WTC11 (cell line): ENCODE measurements at regions not wholly inside any gene's neighbourhood (a gene's known extent, or its start where the extent isn't known, plus 50 kb on each side); places are given as distances from the start of the nearest gene placed in this dataset.

Source experiments
- ATAC-seq: fragments of 200-7000 bp; cut with Tn5 transposase; 2 replicates; pipeline ENCODE4 v1.10.0; 2021; ENCODE audit warnings: mild to moderate bottlenecking, moderate library complexity
- CTCF ChIA-PET: fragments of 300-600 bp; sonication (Branson Sonifier 250); formaldehyde crosslinking; loops from one replicate; lab custom pipeline; 2021; ENCODE audit warnings: antibody characterized with exemption; lab: Charles Lee
- POLR2A ChIA-PET: fragments of 350-600 bp; sonication (Branson Sonifier 250); formaldehyde crosslinking; loops from one replicate; lab custom pipeline; 2021; ENCODE audit warnings: antibody characterized with exemption; lab: Charles Lee
- DNase-seq: peaks from one replicate; pipeline ENCODE4 v3.0.0; 2021; ENCODE audit warnings: low spot score
- H3K27ac Mint-ChIP-seq: 2 replicates; pipeline ENCODE4 v1.8.0; 2021; ENCODE audit warnings: mixed read lengths
- H3K27me3 Mint-ChIP-seq: 2 replicates; pipeline ENCODE4 v1.8.0; 2021; ENCODE audit warnings: low read depth, mild to moderate bottlenecking, moderate library complexity, mixed read lengths
- H3K36me3 Mint-ChIP-seq: 2 replicates; pipeline ENCODE4 v1.8.0; 2021; ENCODE audit warnings: mixed read lengths
- H3K4me1 Mint-ChIP-seq: 2 replicates; pipeline ENCODE4 v1.8.0; 2022; ENCODE audit warnings: mixed read lengths
- H3K4me3 Mint-ChIP-seq: 2 replicates; pipeline ENCODE4 v1.8.0; 2021; ENCODE audit warnings: mild to moderate bottlenecking, moderate library complexity, mixed read lengths
- H3K9me3 Mint-ChIP-seq: 2 replicates; pipeline ENCODE4 v1.8.0; 2021; ENCODE audit warnings: mixed read lengths
- FOXP1 ChIP-seq: sonication (generic); formaldehyde crosslinking; IDR thresholded peaks from 2 replicates; pipeline ENCODE4 v1.8.0; 2022; ENCODE audit warnings: missing genetic modification reagents, mild to moderate bottlenecking, moderate library complexity, borderline replicate concordance
- JUN ChIP-seq: sonication (generic); formaldehyde crosslinking; IDR thresholded peaks from 2 replicates; pipeline ENCODE4 v1.8.0; 2023; ENCODE audit warnings: mild to moderate bottlenecking, missing genetic modification reagents
- MXD4 ChIP-seq: fragments of 250-450 bp; sonication (Bioruptor Pico); IDR thresholded peaks from 2 replicates; pipeline ENCODE4 v1.8.0; 2021; ENCODE audit warnings: mild to moderate bottlenecking, moderate library complexity, borderline replicate concordance
- NR2C2 ChIP-seq: sonication (generic); formaldehyde crosslinking; IDR thresholded peaks from 2 replicates; pipeline ENCODE4 v1.8.0; 2022; ENCODE audit warnings: mild to moderate bottlenecking, missing genetic modification reagents
- NR3C1 ChIP-seq: sonication (generic); formaldehyde crosslinking; conservative IDR thresholded peaks from 2 replicates; pipeline ENCODE4 v1.8.1; 2023; ENCODE audit warnings: low read depth, mild to moderate bottlenecking, missing genetic modification reagents
- RELA ChIP-seq: sonication (generic); formaldehyde crosslinking; IDR thresholded peaks from 2 replicates; pipeline ENCODE4 v1.8.1; 2022; ENCODE audit warnings: missing genetic modification reagents, mild to moderate bottlenecking, borderline replicate concordance
- TEAD1 ChIP-seq: sonication (generic); formaldehyde crosslinking; IDR thresholded peaks from 2 replicates; pipeline ENCODE4 v1.8.0; 2022; ENCODE audit warnings: mild to moderate bottlenecking, missing genetic modification reagents
- TEAD4 ChIP-seq: sonication (generic); formaldehyde crosslinking; IDR thresholded peaks from 2 replicates; pipeline ENCODE4 v1.8.0; 2022; ENCODE audit warnings: mild to moderate bottlenecking, missing genetic modification reagents
- ZBTB21 ChIP-seq: sonication (generic); formaldehyde crosslinking; IDR thresholded peaks from 2 replicates; pipeline ENCODE4 v1.8.1; 2023; ENCODE audit warnings: mild to moderate bottlenecking, missing genetic modification reagents, borderline replicate concordance
- ZNF138 ChIP-seq: sonication (generic); formaldehyde crosslinking; conservative IDR thresholded peaks from 2 replicates; pipeline ENCODE4 v1.8.1; 2022; ENCODE audit warnings: mild to moderate bottlenecking, moderate library complexity, missing genetic modification reagents
- ZNF396 ChIP-seq: fragments of 250-450 bp; sonication (Bioruptor Pico); IDR thresholded peaks from 2 replicates; pipeline ENCODE4 v1.8.0; 2021; ENCODE audit warnings: mild to moderate bottlenecking, moderate library complexity, borderline replicate concordance
- TF ChIP-seq, protein P1 (sequence below): sonication (generic); formaldehyde crosslinking; IDR thresholded peaks from 2 replicates; pipeline ENCODE4 v1.8.1; 2023; ENCODE audit warnings: mild to moderate bottlenecking, missing genetic modification reagents
- TF ChIP-seq, protein P2 (sequence below): sonication (generic); formaldehyde crosslinking; IDR thresholded peaks from 2 replicates; pipeline ENCODE4 v1.8.1; 2022; ENCODE audit warnings: missing genetic modification reagents, borderline replicate concordance
- TF ChIP-seq, protein P3 (sequence below): sonication (generic); formaldehyde crosslinking; IDR thresholded peaks from 2 replicates; pipeline ENCODE4 v1.8.0; 2022; ENCODE audit warnings: mild to moderate bottlenecking, missing genetic modification reagents
- TF ChIP-seq, protein P4 (sequence below): sonication (generic); formaldehyde crosslinking; IDR thresholded peaks from 2 replicates; pipeline ENCODE4 v1.8.1; 2023; ENCODE audit warnings: mild to moderate bottlenecking, missing genetic modification reagents, moderate library complexity
- TF ChIP-seq, protein P5 (sequence below): sonication (generic); formaldehyde crosslinking; IDR thresholded peaks from 2 replicates; pipeline ENCODE4 v1.8.1; 2023; ENCODE audit warnings: mild to moderate bottlenecking, missing genetic modification reagents
- TF ChIP-seq, protein P6 (sequence below): sonication (generic); formaldehyde crosslinking; IDR thresholded peaks from 2 replicates; pipeline ENCODE4 v1.8.0; 2023; ENCODE audit warnings: missing genetic modification reagents, mild to moderate bottlenecking, borderline replicate concordance

DNA sequence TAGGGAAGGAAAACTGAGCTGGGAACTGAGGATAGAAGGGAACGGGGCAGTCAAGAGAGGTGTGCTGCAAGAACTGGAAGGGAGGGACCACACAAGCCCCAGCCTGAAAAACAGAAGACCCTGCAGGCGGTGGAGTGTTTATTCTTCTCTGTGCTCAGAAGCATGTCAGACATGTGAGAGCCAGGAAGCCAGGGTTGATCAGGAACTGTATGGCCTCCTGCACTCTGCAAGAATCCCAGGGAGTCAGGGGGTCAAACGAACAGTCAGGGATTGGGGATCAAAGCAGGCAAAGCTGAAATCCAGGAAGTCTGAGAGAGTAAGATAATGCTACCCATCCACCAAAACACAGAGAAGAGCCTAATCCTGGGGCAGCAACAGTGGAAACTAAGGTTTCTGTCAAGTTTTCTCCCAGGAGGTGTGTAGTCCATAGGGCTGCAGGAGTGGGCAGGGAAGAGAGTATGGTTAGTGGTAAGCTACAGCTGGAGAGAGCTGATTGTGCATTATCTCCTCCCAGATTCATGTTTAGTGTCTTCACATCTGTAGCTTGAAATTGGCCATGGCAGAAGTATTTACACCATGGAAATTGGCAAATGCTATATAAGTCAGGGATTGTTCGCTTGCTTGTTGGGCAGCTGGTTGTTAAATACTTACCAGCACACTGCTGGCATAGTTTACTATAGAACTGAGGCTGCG, 115.4 kb upstream of the SLC44A1 start:
- Mint-ChIP-seq H3K9me3 (no peaks in the 10 kb centered on the region), H3K36me3 (no peaks in the 10 kb centered on the region)
- ATAC-seq: no peak
- TF ChIP-seq ZNF396 (no peak), NR3C1 (CRISPR knock-in tag) (no peak), NR2C2 (CRISPR knock-in tag) (no peak), MXD4 (CRISPR knock-in tag) (no peak), RELA (CRISPR knock-in tag) (no peak), FOXP1 (CRISPR knock-in tag) (no peak), TEAD4 (CRISPR knock-in tag) (no peak), ZBTB21 (no peak), JUN (no peak), ZNF138 (CRISPR knock-in tag) (no peak), TEAD1 (CRISPR knock-in tag) (no peak)
- TF ChIP-seq, protein P1, sequence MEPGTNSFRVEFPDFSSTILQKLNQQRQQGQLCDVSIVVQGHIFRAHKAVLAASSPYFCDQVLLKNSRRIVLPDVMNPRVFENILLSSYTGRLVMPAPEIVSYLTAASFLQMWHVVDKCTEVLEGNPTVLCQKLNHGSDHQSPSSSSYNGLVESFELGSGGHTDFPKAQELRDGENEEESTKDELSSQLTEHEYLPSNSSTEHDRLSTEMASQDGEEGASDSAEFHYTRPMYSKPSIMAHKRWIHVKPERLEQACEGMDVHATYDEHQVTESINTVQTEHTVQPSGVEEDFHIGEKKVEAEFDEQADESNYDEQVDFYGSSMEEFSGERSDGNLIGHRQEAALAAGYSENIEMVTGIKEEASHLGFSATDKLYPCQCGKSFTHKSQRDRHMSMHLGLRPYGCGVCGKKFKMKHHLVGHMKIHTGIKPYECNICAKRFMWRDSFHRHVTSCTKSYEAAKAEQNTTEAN (CRISPR knock-in tag): no peak
- TF ChIP-seq, protein P2, sequence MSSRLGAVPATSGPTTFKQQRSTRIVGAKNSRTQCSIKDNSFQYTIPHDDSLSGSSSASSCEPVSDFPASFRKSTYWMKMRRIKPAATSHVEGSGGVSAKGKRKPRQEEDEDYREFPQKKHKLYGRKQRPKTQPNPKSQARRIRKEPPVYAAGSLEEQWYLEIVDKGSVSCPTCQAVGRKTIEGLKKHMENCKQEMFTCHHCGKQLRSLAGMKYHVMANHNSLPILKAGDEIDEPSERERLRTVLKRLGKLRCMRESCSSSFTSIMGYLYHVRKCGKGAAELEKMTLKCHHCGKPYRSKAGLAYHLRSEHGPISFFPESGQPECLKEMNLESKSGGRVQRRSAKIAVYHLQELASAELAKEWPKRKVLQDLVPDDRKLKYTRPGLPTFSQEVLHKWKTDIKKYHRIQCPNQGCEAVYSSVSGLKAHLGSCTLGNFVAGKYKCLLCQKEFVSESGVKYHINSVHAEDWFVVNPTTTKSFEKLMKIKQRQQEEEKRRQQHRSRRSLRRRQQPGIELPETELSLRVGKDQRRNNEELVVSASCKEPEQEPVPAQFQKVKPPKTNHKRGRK: no peak
- TF ChIP-seq, protein P3, sequence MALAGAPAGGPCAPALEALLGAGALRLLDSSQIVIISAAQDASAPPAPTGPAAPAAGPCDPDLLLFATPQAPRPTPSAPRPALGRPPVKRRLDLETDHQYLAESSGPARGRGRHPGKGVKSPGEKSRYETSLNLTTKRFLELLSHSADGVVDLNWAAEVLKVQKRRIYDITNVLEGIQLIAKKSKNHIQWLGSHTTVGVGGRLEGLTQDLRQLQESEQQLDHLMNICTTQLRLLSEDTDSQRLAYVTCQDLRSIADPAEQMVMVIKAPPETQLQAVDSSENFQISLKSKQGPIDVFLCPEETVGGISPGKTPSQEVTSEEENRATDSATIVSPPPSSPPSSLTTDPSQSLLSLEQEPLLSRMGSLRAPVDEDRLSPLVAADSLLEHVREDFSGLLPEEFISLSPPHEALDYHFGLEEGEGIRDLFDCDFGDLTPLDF (CRISPR knock-in tag): no peak
- TF ChIP-seq, protein P4, sequence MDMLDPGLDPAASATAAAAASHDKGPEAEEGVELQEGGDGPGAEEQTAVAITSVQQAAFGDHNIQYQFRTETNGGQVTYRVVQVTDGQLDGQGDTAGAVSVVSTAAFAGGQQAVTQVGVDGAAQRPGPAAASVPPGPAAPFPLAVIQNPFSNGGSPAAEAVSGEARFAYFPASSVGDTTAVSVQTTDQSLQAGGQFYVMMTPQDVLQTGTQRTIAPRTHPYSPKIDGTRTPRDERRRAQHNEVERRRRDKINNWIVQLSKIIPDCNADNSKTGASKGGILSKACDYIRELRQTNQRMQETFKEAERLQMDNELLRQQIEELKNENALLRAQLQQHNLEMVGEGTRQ (CRISPR knock-in tag): no peak
- TF ChIP-seq, protein P5, sequence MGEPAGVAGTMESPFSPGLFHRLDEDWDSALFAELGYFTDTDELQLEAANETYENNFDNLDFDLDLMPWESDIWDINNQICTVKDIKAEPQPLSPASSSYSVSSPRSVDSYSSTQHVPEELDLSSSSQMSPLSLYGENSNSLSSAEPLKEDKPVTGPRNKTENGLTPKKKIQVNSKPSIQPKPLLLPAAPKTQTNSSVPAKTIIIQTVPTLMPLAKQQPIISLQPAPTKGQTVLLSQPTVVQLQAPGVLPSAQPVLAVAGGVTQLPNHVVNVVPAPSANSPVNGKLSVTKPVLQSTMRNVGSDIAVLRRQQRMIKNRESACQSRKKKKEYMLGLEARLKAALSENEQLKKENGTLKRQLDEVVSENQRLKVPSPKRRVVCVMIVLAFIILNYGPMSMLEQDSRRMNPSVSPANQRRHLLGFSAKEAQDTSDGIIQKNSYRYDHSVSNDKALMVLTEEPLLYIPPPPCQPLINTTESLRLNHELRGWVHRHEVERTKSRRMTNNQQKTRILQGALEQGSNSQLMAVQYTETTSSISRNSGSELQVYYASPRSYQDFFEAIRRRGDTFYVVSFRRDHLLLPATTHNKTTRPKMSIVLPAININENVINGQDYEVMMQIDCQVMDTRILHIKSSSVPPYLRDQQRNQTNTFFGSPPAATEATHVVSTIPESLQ (CRISPR knock-in tag): no peak
- TF ChIP-seq, protein P6, sequence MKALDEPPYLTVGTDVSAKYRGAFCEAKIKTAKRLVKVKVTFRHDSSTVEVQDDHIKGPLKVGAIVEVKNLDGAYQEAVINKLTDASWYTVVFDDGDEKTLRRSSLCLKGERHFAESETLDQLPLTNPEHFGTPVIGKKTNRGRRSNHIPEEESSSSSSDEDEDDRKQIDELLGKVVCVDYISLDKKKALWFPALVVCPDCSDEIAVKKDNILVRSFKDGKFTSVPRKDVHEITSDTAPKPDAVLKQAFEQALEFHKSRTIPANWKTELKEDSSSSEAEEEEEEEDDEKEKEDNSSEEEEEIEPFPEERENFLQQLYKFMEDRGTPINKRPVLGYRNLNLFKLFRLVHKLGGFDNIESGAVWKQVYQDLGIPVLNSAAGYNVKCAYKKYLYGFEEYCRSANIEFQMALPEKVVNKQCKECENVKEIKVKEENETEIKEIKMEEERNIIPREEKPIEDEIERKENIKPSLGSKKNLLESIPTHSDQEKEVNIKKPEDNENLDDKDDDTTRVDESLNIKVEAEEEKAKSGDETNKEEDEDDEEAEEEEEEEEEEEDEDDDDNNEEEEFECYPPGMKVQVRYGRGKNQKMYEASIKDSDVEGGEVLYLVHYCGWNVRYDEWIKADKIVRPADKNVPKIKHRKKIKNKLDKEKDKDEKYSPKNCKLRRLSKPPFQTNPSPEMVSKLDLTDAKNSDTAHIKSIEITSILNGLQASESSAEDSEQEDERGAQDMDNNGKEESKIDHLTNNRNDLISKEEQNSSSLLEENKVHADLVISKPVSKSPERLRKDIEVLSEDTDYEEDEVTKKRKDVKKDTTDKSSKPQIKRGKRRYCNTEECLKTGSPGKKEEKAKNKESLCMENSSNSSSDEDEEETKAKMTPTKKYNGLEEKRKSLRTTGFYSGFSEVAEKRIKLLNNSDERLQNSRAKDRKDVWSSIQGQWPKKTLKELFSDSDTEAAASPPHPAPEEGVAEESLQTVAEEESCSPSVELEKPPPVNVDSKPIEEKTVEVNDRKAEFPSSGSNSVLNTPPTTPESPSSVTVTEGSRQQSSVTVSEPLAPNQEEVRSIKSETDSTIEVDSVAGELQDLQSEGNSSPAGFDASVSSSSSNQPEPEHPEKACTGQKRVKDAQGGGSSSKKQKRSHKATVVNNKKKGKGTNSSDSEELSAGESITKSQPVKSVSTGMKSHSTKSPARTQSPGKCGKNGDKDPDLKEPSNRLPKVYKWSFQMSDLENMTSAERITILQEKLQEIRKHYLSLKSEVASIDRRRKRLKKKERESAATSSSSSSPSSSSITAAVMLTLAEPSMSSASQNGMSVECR (CRISPR knock-in tag): no peak
- TF ChIP-seq, all 79 proteins: peak for 0
- POLR2A ChIA-PET: no interaction called here
- peaks cover 9% of the 10 kb centered on the region for H3K4me1 Mint-ChIP-seq
- CTCF ChIA-PET: no interaction called here
- no peak for DNase-seq
- H3K4me3 Mint-ChIP-seq: no peak overlapping the region
- H3K27me3 Mint-ChIP-seq: no peaks in the 10 kb centered on the region
- no peak overlapping the region for H3K27ac Mint-ChIP-seq
